GM18861 (cell line): ENCODE measurements at regions not wholly inside any gene's neighbourhood (a gene's known extent, or its start where the extent isn't known, plus 50 kb on each side); places are given as distances from the start of the nearest gene placed in this dataset.

ENCODE experiments used
- ATAC-seq: cut with Tn5 transposase; IDR thresholded peaks from one replicate; pipeline ENCODE4 v1.9.1; 2021; ENCODE audit not compliant: unreplicated experiment

DNA sequence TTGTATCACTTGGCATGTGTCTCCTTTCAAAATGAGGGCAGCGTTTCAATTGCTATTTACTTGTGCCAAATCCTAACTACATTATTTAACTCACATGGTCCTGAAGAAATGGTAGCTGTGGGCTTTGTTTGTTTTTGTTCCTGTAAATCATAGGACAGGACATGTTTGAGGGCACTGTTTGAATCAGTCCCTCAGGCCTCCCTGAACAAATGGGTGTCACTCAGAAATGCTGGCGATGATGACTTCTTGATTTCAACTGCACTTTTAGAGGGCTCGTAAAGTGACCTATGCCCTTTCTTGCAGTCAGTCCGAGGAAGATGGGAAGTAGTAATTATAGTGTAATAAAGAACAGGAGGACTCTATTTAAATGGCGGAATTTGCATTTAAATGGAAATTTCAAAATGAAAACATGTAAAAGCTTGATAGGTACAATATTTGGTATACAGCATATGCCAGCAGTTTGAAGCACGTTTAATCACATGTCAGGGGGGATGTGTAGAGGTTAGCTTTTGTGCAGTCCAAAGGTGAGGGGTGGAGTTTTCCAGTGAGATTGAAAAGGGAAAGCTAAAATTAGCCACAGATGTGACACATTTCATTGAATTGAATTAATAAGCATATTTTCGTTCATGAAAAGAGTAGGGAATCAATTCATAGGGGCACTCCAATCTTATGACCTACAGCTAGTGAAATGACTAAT lies 1958.7 kb upstream of the IGFBP7 start:
- no peak for ATAC-seq

DNA sequence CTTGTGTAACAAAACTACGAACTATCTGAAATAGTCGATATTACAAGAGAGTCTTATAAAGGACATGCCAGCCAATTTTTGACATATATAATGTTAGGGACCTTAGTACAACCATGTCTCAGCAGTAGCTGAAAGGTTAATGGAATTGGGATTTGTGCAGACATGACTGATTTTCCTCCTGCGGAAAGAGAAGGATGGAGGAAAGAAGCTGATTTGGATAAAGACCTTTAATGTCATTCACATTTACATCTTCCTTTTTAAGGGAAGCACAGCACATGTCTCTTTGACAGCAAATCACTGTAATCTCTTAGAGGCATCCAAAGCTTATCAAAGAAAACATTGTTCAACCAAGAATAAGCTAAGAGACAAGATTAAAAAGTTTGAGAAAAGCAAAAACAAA lies 1976.2 kb upstream of the IGFBP7 start:
- no peak for ATAC-seq

DNA sequence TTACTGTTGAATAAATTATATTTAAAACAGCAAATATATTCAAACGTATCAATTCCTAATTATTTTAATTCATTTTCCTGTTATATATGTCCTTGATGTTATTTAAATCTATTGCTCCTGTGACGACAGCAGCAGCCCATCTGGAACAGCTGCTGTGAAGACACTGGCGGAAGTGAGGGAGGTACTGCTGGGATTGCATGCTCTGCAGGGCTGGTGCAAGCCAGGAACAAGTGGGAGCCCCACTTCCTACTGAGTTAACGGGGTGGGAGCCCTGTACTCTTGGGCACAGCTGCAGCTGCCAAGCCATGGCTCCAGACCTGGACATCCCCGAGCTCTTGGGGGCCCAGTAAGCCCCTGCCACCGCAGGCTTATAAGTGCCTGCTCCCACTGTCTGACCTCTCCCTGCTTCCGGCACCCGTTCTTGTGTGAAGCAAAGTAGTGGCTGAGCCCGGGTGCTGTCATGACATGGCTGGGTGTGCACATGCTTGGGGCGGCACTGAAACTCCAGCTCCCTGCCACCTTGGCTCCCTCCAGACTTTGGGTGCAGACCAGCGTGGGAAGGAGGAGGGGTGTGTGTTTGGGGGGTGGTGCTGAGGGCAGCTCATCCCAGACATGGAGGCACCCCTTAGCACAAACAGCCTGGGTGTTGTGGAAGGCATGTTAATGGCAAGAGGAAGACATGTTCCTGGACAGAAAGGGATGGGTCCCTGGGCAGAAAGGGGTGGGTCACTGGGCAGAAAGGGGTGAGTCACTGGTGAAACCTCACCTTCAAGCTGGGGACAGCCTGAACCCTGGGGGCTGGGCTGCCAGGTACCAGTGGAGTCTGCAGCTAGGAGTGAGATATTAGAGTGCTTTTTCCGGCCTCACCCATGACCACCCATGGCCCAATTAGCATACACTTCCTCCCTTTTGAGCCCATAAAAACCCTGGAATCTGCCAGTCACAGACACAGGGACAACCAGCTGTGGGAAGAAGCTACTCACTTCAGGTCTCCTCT lies 1981.3 kb upstream of the IGFBP7 start:
- no peak for ATAC-seq

DNA sequence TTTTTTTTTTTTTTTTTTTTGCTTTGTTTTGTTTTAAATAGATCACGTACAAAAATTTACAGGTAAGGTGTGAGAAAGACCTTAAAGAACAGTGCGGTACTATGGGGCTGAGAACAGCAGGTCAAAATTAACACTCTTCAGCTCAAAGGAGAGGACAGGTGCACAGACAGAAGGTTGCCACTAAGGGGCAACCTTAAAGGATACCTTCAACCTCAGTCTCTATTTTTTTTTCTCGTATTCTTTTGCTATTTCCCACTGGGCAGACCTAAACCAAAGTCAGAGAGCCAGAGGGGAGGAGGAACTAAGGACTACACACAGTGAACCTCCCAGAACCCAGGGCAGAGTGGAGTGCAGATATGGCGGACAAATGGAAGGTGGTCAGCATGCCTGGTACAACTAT lies 1984.3 kb upstream of the IGFBP7 start:
- no peak for ATAC-seq

DNA sequence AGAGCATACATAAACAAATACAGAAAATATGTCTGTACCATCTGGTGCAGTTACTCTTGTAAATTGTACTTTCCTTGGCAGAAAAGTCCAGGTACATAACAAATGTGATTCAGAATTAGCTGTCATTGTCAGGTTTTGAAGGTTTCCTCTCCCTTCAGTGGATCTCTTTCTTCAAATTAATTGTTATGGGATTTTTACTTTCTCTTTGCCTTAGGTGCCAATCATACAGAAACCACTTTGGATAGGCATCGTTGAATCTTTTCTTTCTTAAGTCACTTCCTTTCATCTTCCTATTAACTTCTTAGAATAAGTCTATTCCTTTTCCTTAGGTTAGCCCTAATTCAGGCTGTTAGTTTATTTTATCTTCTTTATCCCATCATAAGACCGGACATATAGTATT lies 1992.1 kb upstream of the IGFBP7 start:
- ATAC-seq: no peak

DNA sequence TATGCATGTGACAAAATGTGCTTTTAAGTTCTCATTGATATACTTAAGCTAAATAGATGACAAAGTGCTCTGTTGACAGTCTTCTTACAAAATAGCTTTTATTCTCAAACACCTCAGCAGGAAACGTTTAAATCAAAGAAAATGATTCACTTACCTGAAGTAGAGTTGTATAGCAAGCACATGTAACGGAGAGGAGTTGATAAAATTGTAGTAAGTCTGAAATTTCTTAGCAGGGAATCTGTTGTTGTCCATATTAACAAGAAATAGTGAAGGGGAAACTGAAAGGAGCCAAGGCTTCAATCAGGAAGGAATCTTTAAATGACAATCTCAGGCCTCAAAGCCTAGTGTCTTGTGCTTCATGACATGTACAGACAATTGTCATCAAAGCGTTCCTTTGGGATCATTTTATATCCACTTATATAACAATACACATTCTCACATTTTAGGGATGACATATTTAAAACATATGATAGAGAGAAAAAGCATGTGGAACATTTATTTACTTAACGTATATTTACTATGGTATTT lies 2010.2 kb upstream of the IGFBP7 start:
- no peak for ATAC-seq

DNA sequence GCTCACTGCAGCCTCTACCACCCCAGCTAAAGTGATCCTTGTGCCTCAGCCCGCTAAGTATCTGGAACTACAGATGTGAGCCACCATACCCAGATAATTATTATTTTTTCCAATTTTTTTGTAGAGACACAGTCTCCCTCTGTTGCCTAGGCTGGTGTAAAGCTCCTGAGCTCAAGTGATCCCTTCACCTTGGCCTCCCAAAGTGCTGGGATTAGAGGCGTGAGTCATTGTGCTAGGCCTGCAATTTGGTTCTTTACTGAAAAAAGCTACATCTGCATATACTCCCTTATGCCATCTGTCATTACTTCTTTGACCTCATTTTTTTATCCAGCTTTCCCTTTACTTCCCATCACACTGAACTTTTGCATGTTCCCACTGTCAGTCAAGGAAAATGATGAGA lies 2012.4 kb upstream of the IGFBP7 start:
- no peak for ATAC-seq

DNA sequence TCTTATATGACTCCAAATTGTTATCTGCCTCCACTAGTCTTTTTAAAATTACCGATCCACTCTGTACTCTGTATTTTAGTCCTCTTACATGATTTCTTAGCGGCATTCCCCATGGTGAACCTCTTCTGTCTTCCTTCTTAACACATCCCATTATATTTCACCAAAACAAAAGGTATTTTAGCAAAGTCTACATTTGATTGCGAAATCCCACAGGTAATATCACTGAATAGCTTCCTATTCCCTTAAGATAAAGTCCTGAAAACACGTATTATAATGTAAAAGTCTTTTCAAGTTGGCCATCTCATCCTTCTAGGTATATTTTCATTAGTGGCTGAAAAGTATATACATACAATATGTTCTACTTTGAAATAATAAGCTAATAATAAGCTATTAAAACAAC lies 2016.0 kb upstream of the IGFBP7 start:
- ATAC-seq: no peak

DNA sequence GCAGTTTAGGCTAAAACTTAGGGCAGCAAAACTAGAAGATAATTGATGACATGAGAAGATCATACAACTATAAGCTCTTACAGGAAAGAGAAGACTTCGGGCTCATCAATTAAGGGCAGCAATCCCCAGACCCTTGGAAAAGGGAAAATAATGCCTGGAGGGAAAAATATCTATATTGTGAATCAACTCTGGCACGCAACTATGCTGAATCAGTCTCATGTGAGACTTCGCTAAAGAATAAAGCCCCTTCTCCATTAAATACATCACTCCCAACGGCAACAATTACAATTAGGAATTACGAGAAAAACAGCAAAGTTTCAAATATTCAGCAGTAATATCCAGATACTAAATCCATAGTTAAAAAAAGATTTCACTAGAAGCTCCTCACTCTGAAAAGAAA lies 2016.8 kb upstream of the IGFBP7 start:
- no peak for ATAC-seq

DNA sequence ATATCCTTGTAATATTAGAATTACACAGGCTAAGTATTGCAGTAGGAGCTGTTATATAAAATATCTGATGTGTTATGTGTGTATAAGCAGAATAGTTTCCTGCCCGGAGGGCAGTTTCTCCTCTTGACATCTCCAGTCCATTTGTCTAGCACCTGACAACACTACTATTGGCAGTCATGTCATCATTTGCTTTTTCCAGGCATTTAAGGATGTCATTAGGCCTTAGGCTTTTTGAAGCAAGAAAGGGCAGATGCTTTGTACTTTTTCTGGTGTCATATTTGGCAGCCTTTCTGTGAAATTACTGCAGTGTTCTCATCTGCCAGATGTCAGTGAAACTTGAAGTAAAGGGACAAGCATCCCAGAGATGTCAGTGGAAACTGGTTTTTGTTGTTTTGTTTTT lies 2017.6 kb upstream of the IGFBP7 start:
- no peak for ATAC-seq

DNA sequence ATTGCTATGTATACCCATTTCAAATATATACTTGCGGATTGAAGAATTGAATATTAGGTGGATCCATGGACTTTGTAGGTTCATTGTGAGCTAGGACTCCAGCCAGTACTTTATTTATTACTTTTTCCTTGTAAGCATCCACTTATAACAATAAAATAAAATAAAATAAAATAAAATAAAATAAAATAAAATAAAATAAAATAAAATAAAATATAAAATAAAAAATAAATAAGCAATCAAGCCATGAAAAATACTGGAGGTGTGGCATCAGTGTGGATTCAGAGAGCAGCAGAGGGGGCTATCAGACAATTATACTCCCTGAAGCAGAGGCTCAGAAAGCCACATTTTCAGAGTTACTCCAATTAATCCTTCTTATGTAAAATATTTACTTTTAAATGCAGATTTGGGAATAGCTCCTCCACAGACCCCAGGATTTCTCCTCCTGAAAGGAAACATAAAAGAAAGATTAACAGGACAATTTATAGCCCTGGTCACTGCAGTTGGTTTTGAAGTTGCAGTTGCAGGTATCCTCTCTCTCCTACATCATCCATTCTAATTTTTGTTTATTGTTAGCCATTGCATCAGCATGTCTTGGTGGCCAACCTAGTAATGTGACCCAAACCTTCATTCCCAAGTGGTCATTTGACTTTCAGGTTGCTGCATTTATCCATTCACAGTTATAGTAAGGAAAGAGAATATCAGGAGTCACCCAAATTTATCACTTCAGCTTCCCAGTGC lies 2025.2 kb upstream of the IGFBP7 start:
- no peak for ATAC-seq

DNA sequence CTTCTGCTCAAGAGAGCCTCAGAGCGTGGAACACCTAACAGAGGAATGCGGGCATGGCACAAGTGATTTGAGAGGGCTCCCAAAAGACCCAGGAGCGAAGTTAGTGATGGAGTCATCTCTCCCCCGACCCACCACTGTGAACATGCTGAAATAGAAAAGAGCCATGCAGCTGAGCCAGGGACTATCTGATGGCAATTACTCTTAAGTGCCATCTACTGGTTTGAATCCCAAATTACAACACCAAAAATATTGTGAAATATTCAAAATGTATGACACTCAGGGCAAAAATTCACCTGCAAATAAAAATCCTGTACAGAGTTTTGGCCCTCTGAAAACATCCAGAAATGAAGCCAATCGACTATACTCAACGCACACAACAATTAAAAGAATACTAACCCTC lies 2038.9 kb upstream of the ADGRL3 start:
- no peak for ATAC-seq

DNA sequence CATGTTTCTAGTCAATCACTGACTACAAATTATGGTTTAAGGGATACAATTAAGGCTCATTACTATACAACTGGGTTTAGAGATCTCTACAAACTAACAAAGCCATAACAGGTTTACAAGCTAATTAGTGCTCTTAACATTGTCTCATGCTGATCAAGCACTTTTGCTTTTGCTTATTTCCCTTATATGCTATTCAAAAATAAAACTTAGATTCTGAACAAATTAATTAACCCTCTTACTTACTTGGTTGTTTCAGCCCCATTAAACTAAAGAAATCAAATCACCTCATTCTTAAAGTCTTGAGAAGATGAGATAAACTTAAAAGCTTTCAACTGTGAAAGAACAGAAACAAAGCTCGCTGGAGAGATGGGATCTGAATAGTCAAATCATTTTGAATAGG lies 2024.5 kb upstream of the ADGRL3 start:
- ATAC-seq: no peak

DNA sequence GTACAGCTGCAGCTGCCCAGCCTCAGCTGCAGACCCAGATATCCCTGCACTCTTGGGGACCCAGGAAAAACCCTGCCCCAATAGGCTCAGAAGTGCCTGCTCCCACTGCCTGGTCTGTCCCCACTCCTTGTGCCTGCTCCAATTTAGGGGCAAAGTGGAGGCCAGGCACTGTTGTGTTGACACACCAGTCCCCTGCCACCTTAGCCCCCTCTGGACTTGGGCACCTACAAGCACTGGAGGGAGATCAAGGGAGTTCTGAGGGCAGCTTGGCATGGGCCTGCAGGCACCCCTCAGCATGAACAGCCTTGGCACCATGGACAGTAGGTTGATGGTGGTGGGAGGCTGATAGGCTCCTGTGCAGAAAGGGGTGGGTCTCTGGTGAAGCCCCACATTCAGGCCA lies 2020.8 kb upstream of the ADGRL3 start:
- no peak for ATAC-seq

DNA sequence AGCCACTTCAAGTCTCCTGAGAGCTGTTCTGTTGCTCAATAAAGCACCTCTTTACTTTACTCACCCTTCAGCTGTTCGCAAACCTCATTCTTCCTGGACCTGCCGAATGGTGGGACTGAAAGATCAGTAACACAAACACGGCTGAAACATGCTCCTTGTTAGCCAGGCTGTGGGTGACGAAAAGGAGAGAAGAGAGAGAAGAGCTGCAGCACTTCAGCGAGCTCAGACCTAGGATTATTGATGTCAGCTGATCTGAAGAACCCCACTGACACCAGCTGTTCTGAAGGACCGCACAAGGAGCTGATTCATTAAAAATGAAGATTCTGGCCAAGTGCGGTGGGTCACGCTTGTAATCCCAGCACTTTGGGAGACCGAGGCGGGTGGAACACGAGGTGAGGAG lies 2020.0 kb upstream of the ADGRL3 start:
- ATAC-seq: no peak

DNA sequence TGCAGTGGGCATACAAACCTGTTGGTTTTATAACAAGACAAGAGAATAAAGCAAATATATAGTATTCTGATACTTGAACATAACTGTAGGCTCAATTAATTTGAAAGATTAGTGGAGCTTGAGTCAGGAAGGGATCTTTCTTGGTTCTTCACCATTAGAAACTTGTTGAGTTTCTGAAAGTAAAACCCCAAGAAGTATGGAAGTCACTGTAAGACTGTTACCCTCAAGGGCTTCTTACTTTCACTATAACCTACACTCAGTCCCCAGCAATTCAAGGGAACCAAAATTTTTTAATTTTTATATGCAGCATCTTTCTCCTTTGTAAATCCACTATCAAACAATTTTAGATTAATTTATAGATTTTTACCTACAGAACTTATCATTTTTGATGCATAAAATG lies 2019.2 kb upstream of the ADGRL3 start:
- ATAC-seq: no peak

DNA sequence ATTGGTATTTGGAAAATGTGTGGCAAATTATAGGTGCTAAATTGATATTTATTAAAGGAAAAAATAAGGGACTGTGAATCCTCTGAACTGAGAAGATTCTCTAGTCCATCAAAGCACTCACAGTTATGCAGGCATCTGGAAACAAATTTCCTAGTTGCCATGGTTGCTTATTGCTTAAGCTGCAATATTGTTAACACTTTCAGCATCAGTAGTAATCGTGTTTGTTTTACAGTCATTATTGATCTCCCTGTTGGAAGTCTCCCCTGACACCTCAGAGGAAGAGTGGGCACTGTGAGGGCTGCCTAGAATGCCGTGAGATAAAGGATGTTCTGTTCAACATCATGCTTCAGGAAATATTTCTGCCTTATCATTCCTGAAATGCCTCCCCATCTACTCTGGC lies 2004.3 kb upstream of the ADGRL3 start:
- ATAC-seq: no peak

DNA sequence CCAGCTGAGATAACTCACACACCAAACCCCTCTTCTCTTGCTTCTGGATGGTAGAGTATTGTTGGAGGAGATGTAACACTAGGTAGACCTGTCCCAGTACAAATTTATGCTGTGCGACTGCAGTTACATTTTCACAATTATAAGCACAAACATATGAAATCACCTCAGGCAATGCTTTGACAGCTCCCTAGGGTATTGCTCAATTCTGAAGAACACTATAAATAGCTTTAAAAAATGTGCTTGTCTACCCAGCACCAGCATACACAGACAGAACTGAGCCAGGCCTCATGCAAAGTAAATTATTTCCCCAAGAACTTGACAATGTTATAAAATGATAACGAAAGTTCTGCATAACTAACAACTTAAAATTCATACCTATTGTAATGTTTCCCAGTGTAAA lies 1999.1 kb upstream of the ADGRL3 start:
- no peak for ATAC-seq

DNA sequence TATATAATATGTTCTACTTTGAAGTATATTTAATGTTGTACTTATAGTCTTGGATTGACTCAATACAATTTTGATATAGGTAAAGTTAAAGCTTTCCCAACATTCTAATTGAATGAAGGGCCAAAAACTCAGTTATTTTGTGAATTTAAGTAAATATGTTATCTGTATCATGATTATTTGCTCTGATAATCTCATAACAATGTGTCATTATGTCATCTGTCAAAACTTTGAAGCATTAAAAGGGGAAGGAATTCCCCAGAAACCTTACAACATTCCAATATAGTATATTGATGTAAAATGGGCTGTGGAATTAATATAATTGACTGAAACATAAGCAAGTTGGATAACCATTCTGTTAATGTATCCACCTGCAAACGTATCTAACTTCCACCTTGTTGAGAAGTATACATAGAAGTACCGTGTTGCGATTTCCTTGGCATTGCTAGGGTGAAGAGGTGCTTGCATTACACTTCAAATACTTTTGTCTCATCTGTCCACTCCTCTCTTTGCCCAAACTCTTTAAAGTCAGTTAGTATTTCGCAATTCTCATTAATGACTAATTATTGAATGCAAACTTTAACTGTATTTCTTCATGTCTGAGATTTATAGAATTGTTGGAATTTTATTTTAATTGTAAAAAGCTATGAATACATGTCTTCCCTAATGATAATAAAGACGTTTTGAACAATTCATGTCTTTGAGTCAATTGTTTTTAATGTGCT lies 1982.1 kb upstream of the ADGRL3 start:
- ATAC-seq: no peak

DNA sequence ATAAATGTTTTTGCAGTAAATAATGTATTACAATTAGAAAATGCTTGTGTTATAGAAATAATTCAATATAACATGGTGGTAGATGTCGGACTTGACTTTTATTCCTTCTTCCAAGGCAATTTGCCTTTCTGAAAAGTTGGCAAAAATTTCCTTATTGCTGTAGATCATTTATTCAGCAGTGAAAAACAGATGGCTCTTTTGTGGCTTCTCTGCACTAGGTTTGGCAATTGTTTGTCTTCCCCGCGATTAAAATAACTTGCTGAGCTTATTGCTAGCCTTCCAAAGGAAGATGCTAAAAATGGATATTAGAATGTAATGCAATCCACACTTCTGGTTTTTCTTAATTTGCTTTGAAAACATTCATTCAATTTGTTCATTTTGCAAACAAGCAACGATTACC lies 1977.9 kb upstream of the ADGRL3 start:
- ATAC-seq: no peak
